GM18498 (cell line): ENCODE measurements at regions not wholly inside any gene's neighbourhood (a gene's known extent, or its start where the extent isn't known, plus 50 kb on each side); places are given as distances from the start of the nearest gene placed in this dataset.

ENCODE experiments used
- ATAC-seq: cut with Tn5 transposase; IDR thresholded peaks from one replicate; pipeline ENCODE4 v1.9.1; 2021; ENCODE audit warnings: mild to moderate bottlenecking, moderate library complexity; ENCODE audit not compliant: unreplicated experiment

DNA sequence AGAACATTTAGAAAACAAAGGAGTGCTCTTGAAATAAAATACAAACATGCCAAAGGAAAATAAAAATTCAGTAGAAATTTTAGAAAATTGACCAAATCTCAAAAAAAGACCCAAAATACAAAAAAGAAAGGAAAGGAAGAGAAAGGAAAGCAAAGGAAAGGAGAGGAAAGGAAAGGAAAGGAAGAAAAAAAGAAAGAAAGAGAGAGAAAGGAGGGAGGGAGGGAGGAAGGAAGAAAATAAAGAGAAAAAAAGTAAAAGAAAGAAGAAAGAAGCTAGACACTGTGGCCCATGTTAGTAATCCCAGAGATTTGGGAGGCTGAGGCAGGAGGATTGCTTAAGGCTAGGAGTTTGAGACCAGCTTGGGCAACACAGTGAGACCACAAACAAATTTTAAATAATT lies 500.1 kb upstream of the VRK2 start:
- no peak for ATAC-seq

DNA sequence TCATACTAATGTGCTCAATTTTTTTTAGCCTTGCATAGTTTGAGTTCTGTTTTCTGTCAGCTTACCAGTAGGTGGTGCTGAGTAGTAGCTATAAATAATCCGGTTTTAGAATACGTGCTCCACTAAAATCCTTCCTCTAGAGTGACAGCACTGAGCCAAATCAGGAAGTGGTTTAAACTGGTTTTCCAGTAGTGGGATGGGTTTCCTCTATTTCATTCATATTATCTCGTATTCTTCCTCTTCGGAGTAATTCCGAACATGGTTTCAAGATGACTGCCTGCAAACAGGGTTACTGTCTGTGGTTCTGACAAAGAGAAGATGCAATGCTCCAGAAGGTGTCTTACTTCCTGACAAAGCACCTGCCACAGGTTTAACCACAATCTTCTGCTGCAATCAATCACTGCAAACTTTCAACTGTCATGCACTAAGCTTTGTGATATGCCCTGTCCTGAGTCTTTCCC lies 496.9 kb upstream of the VRK2 start:
- no peak for ATAC-seq

DNA sequence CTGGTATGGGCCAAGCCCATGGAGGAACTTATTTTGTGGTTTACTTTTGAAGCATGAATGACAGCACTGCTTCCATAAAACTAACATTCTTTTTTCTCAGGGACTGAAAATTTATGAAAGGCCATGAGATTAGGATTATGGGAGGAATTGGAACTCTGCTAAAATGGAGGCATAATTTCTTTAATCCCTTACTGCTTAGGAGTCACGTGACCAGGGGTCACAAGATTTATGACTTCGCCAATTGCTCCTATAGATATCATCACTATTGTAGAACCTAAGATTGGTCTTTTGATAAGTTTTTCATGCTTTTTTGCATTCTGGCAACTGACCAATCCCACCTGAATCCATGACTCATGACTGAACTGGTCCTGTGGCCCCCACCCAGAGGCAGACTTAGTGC lies 495.7 kb upstream of the VRK2 start:
- ATAC-seq = no peak

DNA sequence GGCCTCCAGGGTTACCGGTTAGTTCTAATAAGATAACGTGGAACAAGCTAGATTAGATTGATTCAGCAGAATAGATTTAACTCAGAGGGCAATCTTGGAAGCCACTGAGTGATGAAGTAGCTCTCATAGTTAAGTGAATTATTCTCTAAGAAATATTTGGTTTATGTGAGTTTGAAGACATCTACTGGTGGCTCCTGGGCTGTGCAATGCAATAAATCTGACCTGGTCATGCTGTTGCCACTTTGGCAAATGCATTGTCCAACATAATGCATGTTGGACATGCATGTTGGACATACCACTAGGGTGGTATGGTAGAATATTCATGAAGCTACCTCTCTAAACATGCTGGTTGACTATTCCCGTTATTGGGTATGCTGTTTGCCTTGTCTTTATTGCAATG lies 493.7 kb upstream of the VRK2 start:
- ATAC-seq = no peak

DNA sequence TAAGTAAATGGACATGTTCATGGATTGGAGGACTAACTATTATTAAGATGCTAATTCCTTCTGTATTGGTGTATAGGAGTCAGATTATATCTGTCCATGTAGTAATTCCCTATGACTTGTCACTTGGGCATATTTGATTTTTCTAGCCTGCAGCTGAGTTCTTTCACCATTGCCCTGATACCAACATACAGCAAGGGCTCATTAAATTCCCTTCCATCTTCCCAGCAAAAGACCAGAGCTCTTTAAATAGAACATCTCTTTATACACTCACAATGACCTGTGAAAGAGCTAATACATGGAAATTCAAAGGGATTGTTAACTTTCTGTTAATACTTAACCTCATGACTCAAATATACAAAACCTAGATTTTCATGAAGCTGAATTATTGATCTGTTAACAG lies 492.3 kb upstream of the VRK2 start:
- ATAC-seq = no peak

DNA sequence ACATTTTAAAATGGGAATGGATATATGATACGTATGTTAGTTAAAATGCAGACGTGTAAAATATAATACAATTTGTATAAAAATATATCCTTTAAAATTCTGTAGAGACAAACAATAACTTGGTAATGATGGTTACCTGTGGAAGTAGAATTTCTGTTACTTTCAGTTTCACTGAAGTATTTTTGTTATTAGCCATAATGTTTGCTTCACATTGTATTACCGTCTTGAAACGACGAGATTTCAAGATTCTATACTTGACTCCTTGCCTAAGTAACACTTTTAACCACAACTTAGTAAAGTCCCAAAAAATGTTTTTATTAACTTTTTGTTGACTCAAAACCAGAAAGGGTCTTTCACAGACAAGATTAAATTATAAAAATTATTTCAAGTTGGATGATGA lies 488.3 kb upstream of the VRK2 start:
- no peak for ATAC-seq

DNA sequence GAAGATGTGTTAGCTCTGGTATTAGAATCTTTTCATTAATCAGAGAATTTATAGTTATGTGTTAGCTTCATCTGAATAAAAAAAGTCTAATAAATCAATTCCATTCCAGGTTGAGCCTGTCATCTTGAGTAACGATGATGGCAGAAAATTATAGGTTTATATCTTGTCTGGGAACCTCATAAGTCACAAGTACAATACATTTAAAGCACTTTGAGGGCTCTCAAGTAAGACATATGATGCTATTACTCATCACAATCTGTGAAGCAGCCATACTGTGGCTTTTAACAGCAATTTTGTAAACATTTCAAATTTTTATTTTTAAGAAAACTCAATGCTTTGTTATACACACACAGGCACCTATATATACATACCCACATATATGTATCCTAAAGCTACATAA lies 484.1 kb upstream of the VRK2 start:
- ATAC-seq = no peak

DNA sequence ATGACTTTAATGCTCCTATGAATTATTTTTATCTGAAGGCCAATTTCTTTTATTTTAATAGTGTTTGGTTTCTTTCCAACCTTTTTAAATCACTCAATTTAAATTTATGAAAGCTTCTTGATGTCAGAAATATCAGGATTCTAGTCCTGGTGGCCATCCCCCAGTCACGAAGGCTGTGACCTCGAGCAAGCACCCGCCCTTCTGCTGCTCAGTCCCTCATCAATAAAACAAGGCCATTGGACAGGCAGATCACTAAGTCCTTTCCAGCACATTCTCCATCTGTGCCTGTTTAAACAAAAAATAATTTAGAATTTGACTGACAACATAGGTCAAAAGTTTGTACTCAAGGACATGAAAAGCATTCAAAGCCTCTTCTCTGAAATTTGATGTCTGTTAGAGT lies 483.6 kb upstream of the VRK2 start:
- no peak for ATAC-seq

DNA sequence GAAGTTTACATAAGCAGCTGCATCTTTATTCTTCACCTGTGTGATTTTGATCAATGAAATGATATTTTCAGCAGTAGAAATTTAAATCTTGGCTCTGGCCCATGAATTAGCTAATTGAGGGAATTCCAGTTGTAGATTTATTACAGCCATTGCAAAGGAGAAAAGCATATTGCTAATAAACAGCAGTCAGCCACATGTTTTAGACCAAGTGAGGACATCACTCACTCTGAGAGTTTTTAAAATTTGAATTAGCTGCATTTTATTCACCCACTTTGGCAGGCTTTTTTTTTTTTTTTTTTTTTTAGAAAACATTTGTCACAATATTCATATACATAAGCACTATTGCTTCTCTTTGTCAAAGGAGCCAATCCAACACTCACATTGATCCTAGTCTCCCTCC lies 479.4 kb upstream of the VRK2 start:
- no peak for ATAC-seq

DNA sequence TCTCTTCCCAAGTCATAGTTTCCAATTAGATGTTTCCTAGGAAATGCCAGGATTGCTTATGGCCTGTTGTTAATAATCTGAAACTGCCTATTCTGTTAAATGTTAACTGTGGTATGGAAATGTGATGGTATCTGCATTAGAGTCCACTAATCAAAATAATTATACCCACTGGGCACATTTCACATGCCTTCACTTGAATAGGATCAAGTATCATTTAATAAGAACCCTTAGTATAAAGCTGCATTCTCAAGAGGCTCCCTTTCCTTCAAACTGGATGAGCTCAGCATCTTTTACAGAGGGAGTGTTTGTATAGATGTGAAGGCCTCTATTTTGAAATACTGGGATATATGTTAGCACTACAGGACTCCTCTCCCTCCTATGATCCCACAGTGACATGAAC lies 477.2 kb upstream of the VRK2 start:
- no peak for ATAC-seq

DNA sequence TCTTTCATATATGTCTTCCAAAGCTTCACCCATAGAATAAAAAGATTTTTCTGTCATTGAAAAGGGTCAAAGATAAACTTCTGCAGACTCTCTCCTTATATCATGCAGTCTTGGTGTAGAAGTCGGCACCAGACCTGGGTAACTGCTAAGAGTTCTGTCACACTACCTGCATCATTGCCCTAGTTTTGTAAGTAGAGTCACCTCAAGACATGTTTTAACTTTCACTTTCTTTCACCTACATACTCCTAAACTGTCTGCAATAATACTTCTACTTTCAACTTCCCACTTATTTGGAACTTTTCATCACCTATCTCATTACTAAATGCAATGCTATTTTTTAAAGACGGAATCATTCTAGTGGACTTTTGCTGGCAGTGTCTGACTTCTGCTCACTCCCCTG lies 475.6 kb upstream of the VRK2 start:
- ATAC-seq = no peak

DNA sequence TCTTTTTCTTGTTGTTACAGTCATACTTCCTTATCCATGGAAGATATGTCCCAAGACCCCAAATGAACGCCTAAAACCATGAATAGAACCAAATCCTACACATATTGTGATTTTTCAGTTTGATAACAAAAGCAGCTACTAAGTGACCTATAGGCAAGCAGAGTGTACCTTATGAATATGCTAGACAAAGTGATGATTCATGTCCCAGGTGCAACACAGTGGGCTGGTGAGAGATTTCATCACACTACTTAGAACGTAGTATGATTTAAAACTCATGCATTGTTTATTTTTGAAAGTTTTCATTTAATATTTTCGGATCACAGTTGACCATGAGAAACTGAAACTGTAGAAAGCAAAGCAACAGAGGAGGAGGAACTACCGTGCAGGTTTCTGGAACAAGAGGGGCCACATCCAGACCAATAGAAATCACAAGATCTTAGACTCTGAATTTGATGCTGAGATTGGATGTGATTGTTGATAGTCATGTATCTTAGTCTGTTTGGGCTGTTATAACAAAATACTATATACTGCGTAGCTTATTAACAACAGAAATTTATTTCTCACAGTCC lies 470.8 kb upstream of the VRK2 start:
- ATAC-seq = no peak

DNA sequence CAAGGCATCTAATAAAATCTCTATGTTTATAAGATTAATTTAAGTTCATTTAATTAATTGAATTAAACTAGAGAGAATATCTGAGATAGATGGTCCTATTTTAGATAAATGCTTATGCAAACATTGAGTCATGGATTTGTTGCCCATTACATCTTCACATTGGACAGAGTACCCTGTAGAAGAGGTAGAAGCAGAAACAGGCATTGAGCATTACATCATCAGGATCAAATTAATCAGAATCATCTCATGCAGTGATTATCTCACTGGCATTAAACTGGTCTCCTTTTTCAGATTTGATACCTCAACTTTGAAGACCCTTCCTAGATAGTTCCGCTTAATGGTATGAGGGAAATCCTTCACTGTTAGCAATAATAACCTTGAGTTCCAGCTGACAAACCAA lies 469.6 kb upstream of the VRK2 start:
- ATAC-seq = no peak

DNA sequence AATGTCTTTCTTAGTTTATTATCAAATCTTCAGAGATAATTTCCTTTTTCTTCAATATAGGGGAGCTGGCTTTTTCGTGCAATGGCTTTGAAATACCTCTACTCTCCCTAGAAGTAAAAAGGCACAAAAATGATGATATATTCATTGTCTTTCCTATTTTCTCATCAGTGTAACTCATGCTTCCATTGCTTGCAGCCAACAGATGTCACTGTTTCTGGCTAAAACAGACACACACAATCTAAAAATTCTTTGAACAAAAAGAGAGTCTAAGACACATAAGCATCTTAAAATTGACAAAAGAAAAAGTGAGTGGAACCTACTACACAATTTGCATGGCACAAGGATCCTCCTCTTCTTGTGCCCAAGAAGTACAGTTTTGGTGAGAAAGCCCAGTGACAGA lies 448.7 kb upstream of the VRK2 start:
- ATAC-seq = no peak

DNA sequence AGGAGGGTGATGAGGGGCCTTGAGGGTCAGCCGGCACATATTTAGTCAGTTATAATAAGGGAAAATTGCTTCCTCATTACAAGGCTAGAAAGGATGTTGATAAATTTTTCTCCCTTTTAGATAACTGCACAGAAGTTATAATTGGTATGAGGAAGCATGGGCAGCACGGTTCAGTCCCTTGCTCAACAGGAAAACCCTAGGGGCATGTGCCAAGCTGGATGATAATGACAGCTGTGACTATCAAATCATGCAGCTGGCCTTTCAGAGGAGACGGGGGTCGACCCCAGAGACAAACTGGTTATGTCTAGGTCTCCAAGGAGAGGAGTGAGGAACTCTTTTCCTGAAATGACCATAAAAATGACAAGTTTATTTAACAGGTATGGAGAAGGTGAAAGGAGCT lies 448.1 kb upstream of the VRK2 start:
- no peak for ATAC-seq

DNA sequence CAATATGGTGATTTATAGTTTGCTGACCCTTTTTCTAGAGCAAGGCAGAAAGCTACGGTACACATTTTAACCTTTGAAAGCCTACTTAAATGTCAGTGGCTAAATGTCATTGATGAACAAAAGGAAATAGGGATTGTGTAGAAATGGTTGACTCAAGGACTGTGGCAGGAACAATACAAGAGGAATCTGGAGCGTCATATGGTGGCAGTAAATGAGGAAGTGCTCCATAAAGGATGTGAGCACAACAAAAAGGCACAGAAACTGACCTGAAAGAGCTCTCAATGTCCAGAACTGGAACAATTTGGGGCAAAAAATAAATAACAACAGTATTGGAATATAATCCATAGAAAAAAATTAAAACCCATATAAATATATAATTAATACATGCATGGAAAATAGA lies 443.9 kb upstream of the VRK2 start:
- no peak for ATAC-seq

DNA sequence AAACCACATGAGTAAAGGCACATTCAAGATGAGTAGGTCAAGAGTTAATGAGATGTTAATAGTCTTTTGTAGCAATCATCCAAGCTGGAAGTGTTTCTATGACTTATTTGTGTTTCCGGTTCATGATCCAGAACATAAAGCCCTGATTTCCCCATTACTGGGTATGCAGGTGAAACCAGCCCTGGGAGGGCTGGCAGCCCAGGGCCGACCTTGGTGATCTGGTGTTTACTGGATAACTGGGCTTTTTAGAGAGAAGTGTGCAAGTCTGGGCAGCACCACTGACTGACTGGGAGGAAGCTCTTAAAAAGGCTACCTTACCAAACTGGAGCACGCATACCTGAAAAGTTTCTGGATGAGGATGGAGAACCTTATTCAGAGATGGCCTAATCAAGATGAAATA lies 431.6 kb upstream of the VRK2 start:
- ATAC-seq = no peak

DNA sequence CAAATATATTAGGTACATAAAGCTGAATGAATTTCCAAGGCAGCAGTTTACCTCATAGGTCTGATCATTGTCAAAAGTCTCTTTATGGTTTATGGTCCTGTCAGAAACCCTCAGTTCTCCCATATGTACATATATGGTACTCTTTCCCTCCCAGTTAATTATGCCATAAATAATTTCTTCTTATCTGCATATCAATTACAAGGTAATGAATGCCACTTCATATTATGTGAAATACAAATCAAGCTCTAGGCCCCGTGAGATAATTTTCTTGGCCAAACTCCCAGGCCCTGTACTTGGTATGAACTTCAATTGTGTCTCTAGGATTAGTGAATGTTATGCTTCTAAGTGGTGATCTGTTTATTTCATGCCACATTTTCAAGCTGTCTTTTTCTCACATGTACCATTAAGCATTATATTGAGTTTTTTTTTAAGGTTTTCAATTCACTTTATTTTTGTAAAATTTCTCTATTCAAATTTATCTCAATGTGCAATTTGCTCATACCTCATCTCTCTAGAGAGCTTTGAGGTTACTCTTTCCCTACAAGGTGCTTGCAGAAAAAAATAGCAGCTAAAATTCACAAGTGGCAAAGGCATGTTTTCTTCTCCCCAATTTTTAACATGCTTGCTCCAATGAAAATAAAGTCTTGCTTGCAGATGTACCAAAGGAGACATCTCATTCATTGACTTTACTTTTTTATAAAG lies 430.6 kb upstream of the VRK2 start:
- ATAC-seq = no peak

DNA sequence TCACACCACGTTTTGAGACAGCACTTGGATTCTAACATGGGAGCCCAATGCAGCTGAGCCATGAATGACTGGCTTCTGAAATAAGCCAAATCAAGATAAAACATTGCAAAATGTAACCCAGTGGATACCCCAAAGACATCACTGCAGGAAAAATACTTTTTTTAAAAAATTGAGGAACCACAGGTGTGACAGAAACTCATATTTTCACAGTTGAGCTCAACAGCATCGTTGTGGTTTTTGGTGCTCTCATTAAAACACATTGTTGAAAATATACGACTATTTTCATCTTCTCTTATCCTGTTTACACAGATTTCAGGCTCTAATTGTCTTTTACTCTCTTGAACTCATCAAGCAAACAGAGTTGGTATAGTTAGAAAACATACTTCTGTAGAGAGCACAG lies 429.3 kb upstream of the VRK2 start:
- ATAC-seq = no peak

DNA sequence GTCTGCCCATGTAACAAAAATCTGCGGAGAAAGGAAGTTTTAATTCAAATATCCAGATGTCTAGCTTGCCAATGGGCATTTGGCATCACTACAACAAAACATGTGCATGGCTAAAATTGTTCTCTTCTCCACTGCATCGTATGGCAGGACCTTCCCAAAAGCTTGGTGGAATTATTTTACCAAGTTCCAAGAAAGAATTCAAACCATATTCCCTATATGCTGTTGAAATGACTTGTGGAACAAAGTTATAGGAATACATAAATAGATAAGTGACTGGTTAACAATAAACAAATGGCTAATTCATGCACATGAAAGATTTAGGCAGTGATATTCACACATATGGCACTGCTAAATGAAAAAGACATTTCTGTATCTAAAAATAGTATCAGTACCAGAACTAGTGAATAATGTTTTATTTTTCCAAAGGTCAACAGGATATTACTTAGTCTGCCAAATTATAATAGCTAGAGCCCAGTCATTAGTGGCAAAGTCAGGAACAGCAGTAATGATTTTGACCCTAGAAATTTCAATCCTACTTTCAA lies 425.4 kb upstream of the VRK2 start:
- no peak for ATAC-seq

DNA sequence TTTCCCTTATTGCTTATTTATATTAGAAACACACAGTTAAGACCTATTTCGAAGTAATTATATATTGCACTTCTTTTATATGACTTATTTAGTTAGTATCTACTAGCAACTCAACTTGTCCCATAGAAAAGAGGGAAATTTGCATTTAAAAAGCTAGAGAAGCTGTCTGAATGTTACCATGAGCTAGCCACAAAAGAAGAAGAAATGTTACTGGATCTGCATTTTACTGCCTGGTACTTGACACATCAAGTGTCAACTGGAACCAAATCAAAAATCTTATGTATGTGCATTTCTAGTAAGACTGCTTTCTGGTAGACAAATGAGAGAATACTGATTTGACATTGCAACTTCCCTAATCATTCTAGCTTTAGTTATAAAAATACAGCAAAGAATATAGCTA lies 424.6 kb upstream of the VRK2 start:
- ATAC-seq = no peak

DNA sequence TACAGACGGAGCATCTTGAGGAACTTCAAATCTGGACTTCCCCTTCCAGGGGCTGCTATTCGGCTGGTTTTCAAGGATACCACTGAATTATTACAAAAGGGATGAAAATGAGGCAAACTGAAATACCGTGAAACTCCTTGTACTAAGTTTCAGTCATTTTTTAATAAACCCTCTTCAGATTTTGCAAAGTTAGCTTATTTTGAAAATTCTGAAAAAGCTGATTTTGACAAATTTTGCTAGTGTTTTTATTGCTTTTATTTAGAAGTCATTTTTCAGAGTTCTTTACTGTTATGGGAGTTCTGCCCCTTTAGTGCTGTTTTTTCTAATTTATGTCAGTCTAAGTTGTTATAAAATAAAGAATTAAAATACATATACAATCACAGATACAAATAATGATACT lies 390.4 kb upstream of the VRK2 start:
- no peak for ATAC-seq

DNA sequence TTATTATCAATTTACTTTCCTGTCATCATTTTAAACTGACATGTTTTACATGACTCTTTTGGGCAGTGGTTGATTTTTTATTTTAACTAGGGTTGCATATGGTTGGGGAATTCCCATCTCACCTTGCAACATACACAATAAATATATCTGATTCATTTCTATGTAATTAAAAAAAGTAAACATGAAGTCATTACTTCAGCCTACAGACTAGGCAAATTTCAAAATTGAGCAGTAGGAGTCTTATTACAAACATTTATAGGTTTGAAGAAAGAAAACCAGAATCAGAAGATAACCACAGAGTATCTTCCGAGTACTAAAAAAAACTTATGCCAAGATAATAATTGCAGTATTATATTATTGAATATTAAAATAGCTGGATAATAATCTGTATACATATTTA lies 377.0 kb upstream of the VRK2 start:
- no peak for ATAC-seq
